22Rv1 (cell line): ENCODE measurements at regions not wholly inside any gene's neighbourhood (a gene's known extent, or its start where the extent isn't known, plus 50 kb on each side); places are given as distances from the start of the nearest gene placed in this dataset.

Experiments used
- ZFX ChIP-seq: fragments of 450-650 bp; IDR thresholded peaks from 2 replicates; pipeline ENCODE4 v1.6.1; 2017; ENCODE audit warnings: antibody characterized with exemption, borderline replicate concordance
- TF ChIP-seq, protein P1 (sequence below): fragments of 450-650 bp; IDR thresholded peaks from 2 replicates; pipeline ENCODE4 v1.5.1; 2017; ENCODE audit warnings: mild to moderate bottlenecking

GRCh38 chr11:127224276-127224675 lies 223.7 kb upstream of the KIRREL3 start:
- TF ChIP-seq, protein P1, sequence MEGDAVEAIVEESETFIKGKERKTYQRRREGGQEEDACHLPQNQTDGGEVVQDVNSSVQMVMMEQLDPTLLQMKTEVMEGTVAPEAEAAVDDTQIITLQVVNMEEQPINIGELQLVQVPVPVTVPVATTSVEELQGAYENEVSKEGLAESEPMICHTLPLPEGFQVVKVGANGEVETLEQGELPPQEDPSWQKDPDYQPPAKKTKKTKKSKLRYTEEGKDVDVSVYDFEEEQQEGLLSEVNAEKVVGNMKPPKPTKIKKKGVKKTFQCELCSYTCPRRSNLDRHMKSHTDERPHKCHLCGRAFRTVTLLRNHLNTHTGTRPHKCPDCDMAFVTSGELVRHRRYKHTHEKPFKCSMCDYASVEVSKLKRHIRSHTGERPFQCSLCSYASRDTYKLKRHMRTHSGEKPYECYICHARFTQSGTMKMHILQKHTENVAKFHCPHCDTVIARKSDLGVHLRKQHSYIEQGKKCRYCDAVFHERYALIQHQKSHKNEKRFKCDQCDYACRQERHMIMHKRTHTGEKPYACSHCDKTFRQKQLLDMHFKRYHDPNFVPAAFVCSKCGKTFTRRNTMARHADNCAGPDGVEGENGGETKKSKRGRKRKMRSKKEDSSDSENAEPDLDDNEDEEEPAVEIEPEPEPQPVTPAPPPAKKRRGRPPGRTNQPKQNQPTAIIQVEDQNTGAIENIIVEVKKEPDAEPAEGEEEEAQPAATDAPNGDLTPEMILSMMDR = no peak
- TF ChIP-seq ZFX = no peak
